ENCODE measurements at regions not wholly inside any gene's neighbourhood (a gene's known extent, or its start where the extent isn't known, plus 50 kb on each side); places are given as distances from the start of the nearest gene placed in this dataset.

DNA sequence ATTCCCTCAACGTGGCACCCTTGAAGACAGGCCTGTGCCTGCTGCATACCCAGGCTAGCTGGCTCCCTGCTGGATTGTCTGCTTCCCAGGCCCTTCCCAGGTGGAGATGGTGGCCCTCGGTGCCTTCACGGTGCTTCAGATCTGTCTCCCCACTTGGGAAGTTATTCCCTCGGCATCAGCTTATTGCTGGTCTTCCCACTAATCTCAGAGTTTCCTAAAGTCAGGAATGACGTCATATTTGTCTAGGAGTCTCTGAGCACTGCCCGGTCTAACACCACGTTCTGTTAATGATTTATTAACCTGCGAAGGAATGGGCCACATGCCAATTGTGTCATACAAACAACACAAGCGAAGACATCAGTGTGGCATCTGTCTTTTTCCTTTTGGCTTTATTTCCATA lies 269.8 kb upstream of the ID2 start:
- no TSS peak for BruUV-seq (replicated peaks)
- no peak overlapping the region for H3K4me2 ChIP-seq (ENCODE audit: low read length)
- no peak overlapping the region for H3K27ac ChIP-seq (ENCODE audit: low read depth, low read length)
- no peak overlapping the region for H3K9ac ChIP-seq (ENCODE audit: low read length)
- TF ChIP-seq, protein P1, sequence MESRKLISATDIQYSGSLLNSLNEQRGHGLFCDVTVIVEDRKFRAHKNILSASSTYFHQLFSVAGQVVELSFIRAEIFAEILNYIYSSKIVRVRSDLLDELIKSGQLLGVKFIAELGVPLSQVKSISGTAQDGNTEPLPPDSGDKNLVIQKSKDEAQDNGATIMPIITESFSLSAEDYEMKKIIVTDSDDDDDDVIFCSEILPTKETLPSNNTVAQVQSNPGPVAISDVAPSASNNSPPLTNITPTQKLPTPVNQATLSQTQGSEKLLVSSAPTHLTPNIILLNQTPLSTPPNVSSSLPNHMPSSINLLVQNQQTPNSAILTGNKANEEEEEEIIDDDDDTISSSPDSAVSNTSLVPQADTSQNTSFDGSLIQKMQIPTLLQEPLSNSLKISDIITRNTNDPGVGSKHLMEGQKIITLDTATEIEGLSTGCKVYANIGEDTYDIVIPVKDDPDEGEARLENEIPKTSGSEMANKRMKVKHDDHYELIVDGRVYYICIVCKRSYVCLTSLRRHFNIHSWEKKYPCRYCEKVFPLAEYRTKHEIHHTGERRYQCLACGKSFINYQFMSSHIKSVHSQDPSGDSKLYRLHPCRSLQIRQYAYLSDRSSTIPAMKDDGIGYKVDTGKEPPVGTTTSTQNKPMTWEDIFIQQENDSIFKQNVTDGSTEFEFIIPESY (IDR thresholded peaks at IDR 0.05; ENCODE audit: extremely low read depth, insufficient replicate concordance, low read length) = no peak
- no peak for TF ChIP-seq TCF7L2 (IDR thresholded peaks at IDR 0.05; ENCODE audit: borderline replicate concordance, extremely low read depth, insufficient read depth, insufficient read length)
- TF ChIP-seq ZNF274 (IDR thresholded peaks at IDR 0.05; ENCODE audit: low read depth, low read length) = no peak
- TF ChIP-seq, protein P2, sequence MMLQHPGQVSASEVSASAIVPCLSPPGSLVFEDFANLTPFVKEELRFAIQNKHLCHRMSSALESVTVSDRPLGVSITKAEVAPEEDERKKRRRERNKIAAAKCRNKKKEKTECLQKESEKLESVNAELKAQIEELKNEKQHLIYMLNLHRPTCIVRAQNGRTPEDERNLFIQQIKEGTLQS (IDR thresholded peaks at IDR 0.05) = no peak
- no peak for TF ChIP-seq SIN3A (IDR thresholded peaks at IDR 0.05; ENCODE audit: low read depth)
- no peak for TF ChIP-seq EGR1 (IDR thresholded peaks at IDR 0.05; ENCODE audit: low read depth)
- TF ChIP-seq EZH2phosphoT487 (IDR thresholded peaks at IDR 0.05; ENCODE audit: borderline replicate concordance) = no peak
- no peak for TF ChIP-seq CBX3 (IDR thresholded peaks at IDR 0.05; ENCODE audit: low read depth)
- TF ChIP-seq EZH2 (IDR thresholded peaks at IDR 0.05) = no peak
- TF ChIP-seq, protein P3, sequence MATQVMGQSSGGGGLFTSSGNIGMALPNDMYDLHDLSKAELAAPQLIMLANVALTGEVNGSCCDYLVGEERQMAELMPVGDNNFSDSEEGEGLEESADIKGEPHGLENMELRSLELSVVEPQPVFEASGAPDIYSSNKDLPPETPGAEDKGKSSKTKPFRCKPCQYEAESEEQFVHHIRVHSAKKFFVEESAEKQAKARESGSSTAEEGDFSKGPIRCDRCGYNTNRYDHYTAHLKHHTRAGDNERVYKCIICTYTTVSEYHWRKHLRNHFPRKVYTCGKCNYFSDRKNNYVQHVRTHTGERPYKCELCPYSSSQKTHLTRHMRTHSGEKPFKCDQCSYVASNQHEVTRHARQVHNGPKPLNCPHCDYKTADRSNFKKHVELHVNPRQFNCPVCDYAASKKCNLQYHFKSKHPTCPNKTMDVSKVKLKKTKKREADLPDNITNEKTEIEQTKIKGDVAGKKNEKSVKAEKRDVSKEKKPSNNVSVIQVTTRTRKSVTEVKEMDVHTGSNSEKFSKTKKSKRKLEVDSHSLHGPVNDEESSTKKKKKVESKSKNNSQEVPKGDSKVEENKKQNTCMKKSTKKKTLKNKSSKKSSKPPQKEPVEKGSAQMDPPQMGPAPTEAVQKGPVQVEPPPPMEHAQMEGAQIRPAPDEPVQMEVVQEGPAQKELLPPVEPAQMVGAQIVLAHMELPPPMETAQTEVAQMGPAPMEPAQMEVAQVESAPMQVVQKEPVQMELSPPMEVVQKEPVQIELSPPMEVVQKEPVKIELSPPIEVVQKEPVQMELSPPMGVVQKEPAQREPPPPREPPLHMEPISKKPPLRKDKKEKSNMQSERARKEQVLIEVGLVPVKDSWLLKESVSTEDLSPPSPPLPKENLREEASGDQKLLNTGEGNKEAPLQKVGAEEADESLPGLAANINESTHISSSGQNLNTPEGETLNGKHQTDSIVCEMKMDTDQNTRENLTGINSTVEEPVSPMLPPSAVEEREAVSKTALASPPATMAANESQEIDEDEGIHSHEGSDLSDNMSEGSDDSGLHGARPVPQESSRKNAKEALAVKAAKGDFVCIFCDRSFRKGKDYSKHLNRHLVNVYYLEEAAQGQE (IDR thresholded peaks at IDR 0.05; ENCODE audit: low read depth) = no peak
- no peak for TF ChIP-seq RAD21 (IDR thresholded peaks at IDR 0.05; ENCODE audit: low read depth)
- TF ChIP-seq SRF (IDR thresholded peaks at IDR 0.05; ENCODE audit: low read depth) = no peak
- TF ChIP-seq ELF1 (IDR thresholded peaks at IDR 0.05; ENCODE audit: borderline replicate concordance, low read depth) = no peak
- TF ChIP-seq, protein P4, sequence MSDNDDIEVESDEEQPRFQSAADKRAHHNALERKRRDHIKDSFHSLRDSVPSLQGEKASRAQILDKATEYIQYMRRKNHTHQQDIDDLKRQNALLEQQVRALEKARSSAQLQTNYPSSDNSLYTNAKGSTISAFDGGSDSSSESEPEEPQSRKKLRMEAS (IDR thresholded peaks at IDR 0.05) = no peak
- no peak for TF ChIP-seq ZFX (IDR thresholded peaks at IDR 0.05)
- no peak for TF ChIP-seq CEBPB (IDR thresholded peaks at IDR 0.05; ENCODE audit: low read depth)
- no peaks in the 10 kb centered on the region for H4K20me1 ChIP-seq (ENCODE audit: insufficient read depth)
- H3K36me3 ChIP-seq (ENCODE audit: control insufficient read depth in 1 of 2, insufficient read depth in 2 of 2, low read length in 2 of 2) = no peaks in the 10 kb centered on the region
- no peaks in the 10 kb centered on the region for H3K79me2 ChIP-seq (ENCODE audit: insufficient read depth, low read length)
- H3K4me1 ChIP-seq (ENCODE audit: control insufficient read depth in 1 of 2, insufficient read depth in 2 of 2, low read length in 2 of 2) = peaks cover 0 to 7% of the 10 kb centered on the region in 2 experiments; a peak in 1 of 4 replicates
- intact Hi-C loops (cut with micrococcal nuclease) = no loop called here
- no peak overlapping the region for H3K4me3 ChIP-seq (replicated peaks in 1 of 2; ENCODE audit: low read depth in 1 of 2, low read length in 2 of 2)
- ATAC-seq (no peak), DNase-seq (ENCODE audit: low read depth, low spot score) (no peak)
- H3K9me2 ChIP-seq (ENCODE audit: insufficient read depth) = no peaks in the 10 kb centered on the region
- POLR2A ChIA-PET = no interaction called here
- CTCF ChIA-PET = no interaction called here
- 0 out of 2 replicates have a peak, but pooled peaks cover 5% of the 10 kb centered on the region for H3K27me3 ChIP-seq (ENCODE audit: insufficient read depth, low read length)
- H2AFZ ChIP-seq (ENCODE audit: low read depth, low read length, poor library complexity, severe bottlenecking) = no peak overlapping the region
- RAD21 ChIA-PET (ENCODE audit: low non-redundant PET in 1 of 2, low total read pairs in 2 of 2, uncharacterized antibody in 2 of 2, unreplicated experiment in 2 of 2) = no interaction called here
- no peaks in the 10 kb centered on the region for H3K9me3 ChIP-seq (ENCODE audit: control insufficient read depth in 1 of 2, insufficient read depth in 1 of 2, low read depth in 1 of 2, low read length in 2 of 2)
